ENCODE measurements at regions not wholly inside any gene's neighbourhood (a gene's known extent, or its start where the extent isn't known, plus 50 kb on each side); places are given as distances from the start of the nearest gene placed in this dataset.

- no peak for TF ChIP-seq POLR2AphosphoS5 (IDR thresholded peaks at IDR 0.05; ENCODE audit: low read depth, low read length)
- TF ChIP-seq POLR2A (IDR thresholded peaks at IDR 0.05; ENCODE audit: low read depth, low read length): no peak
- TF ChIP-seq TAF1 (IDR thresholded peaks at IDR 0.05; ENCODE audit: low read depth, low read length): no peak
- TF ChIP-seq POU2F2 (IDR thresholded peaks at IDR 0.05; ENCODE audit: low read depth, low read length): no peak
- TF ChIP-seq SPI1 (IDR thresholded peaks at IDR 0.05; ENCODE audit: low read depth, low read length): no peak
Observed at GRCh38 chr14:22481546-22481945, 107.5 kb downstream of the DAD1 start.
